CD14-positive monocyte (primary cell): ENCODE measurements at regions not wholly inside any gene's neighbourhood (a gene's known extent, or its start where the extent isn't known, plus 50 kb on each side); places are given as distances from the start of the nearest gene placed in this dataset.

Source experiments
- DNase-seq, 3 donors: peaks; one replicate each; pipeline ENCODE4 v3.0.0-alpha.2; 2011 to 2022
- H2AFZ ChIP-seq: 2 replicates; pipeline ENCODE4 v1.6.0; 2012; ENCODE audit warnings: mild to moderate bottlenecking, low read depth, low read length, inconsistent platforms; ENCODE audit not compliant: insufficient read depth, poor library complexity, severe bottlenecking
- H3K27ac ChIP-seq, 2 donors: 1 replicate in 1 of 2; 2 replicates in 1 of 2; pipeline ENCODE4 v1.5.1; 2012 to 2013; ENCODE audit warnings: low read length in 2 of 2, control low read depth in 1 of 2, inconsistent platforms in 1 of 2, low read depth in 1 of 2, mild to moderate bottlenecking in 1 of 2
- H3K27me3 ChIP-seq, 2 donors: one replicate each; pipeline versions ENCODE4 v1.6.0 to v1.6.1; 2011 to 2013; ENCODE audit warnings: low read length in 2 of 2; ENCODE audit not compliant: control insufficient read depth in 2 of 2, insufficient read depth in 2 of 2
- H3K36me3 ChIP-seq, 2 donors: replicated peaks in 1 of 2; 1 replicate in 1 of 2; 2 replicates in 1 of 2; pipeline versions ENCODE4 v1.5.1 to v1.6.1; 2012 to 2013; ENCODE audit warnings: low read length in 2 of 2, control low read depth in 1 of 2, inconsistent platforms in 1 of 2, mild to moderate bottlenecking in 1 of 2; ENCODE audit not compliant: insufficient read depth in 2 of 2, control insufficient read depth in 1 of 2
- H3K4me1 ChIP-seq, 2 donors: 1 replicate in 1 of 2; 2 replicates in 1 of 2; pipeline versions ENCODE4 v1.5.1 to v1.6.1; 2012 to 2013; ENCODE audit warnings: low read length in 2 of 2, control low read depth in 1 of 2, inconsistent platforms in 1 of 2, mild to moderate bottlenecking in 1 of 2, moderate library complexity in 1 of 2; ENCODE audit not compliant: insufficient read depth in 2 of 2, control insufficient read depth in 1 of 2
- H3K4me2 ChIP-seq: replicated peaks from 2 replicates; pipeline ENCODE3; 2012; ENCODE audit warnings: low read length, moderate library complexity, mild to moderate bottlenecking; ENCODE audit not compliant: poor library complexity, severe bottlenecking; ENCODE audit errors: extremely low read depth
- H3K4me3 ChIP-seq, 3 experiments: fragments of 200-600 bp in 1 of 3; sonication (generic) in 1 of 3; replicated peaks in 1 of 3; 1 replicate in 2 of 3; 2 replicates in 1 of 3; pipeline ENCODE4 v1.5.1; 2011 to 2013; ENCODE audit warnings: low read length in 3 of 3, mild to moderate bottlenecking in 3 of 3, control low read depth in 2 of 3, low read depth in 2 of 3, inconsistent platforms in 1 of 3, moderate library complexity in 1 of 3
- H3K79me2 ChIP-seq: 2 replicates; pipeline ENCODE4 v1.6.0; 2012; ENCODE audit warnings: mild to moderate bottlenecking, control low read depth, inconsistent platforms, low read length, moderate library complexity; ENCODE audit not compliant: insufficient read depth
- H3K9ac ChIP-seq: 2 replicates; pipeline ENCODE4 v1.6.0; 2017; ENCODE audit warnings: low read length, mild to moderate bottlenecking; ENCODE audit not compliant: insufficient read depth, poor library complexity, severe bottlenecking
- H3K9me3 ChIP-seq, 2 donors: replicated peaks in 1 of 2; 1 replicate in 1 of 2; 2 replicates in 1 of 2; pipeline versions ENCODE4 v1.5.1 to v1.6.1; 2012 to 2013; ENCODE audit warnings: low read length in 2 of 2, control low read depth in 1 of 2; ENCODE audit not compliant: control insufficient read depth in 1 of 2, insufficient read depth in 1 of 2
- H4K20me1 ChIP-seq: 2 replicates; pipeline ENCODE4 v1.6.0; 2012; ENCODE audit warnings: mild to moderate bottlenecking, low read length, control low read depth, moderate library complexity; ENCODE audit not compliant: insufficient read depth
- H3K27ac Mint-ChIP-seq, 7 donors: one replicate each; pipeline ENCODE4 v1.8.0; 2020; ENCODE audit warnings: mild to moderate bottlenecking in 7 of 7, mixed read lengths in 7 of 7, moderate library complexity in 6 of 7, inconsistent platforms in 2 of 7
- H3K27me3 Mint-ChIP-seq, 3 donors: one replicate each; pipeline ENCODE4 v1.8.0; 2021 to 2022; ENCODE audit warnings: low read depth in 3 of 3, mild to moderate bottlenecking in 3 of 3, mixed read lengths in 3 of 3, moderate library complexity in 3 of 3, inconsistent platforms in 1 of 3
- H3K36me3 Mint-ChIP-seq, 2 donors: one replicate each; pipeline ENCODE4 v1.8.0; 2020; ENCODE audit warnings: mixed read lengths in 2 of 2, inconsistent platforms in 1 of 2, mild to moderate bottlenecking in 1 of 2
- H3K4me1 Mint-ChIP-seq: one replicate; pipeline ENCODE4 v1.8.0; 2020; ENCODE audit warnings: mild to moderate bottlenecking, mixed read lengths
- H3K4me3 Mint-ChIP-seq, 2 donors: one replicate each; pipeline ENCODE4 v1.8.0; 2020; ENCODE audit warnings: mild to moderate bottlenecking in 2 of 2, mixed read lengths in 2 of 2, moderate library complexity in 1 of 2
- H3K9me3 Mint-ChIP-seq, 7 donors: one replicate each; pipeline ENCODE4 v1.8.0; 2020 to 2022; ENCODE audit warnings: mixed read lengths in 7 of 7, mild to moderate bottlenecking in 6 of 7, moderate library complexity in 6 of 7, inconsistent platforms in 2 of 7
- WGBS: methylation state at CpG from one replicate; pipeline ENCODE4 v1.1.5; 2013; ENCODE audit warnings: missing lambda C conversion rate; ENCODE audit not compliant: insufficient coverage; 5-methylcytosine and 5-hydroxymethylcytosine counted together
- intact Hi-C, 2 donors: fragments of 100-400 bp; cut with micrococcal nuclease; formaldehyde crosslinking; loops; one replicate each; pipeline versions ENCODE4 v1.15.0 to v1.15.1; 2023
- TF ChIP-seq, protein P1 (sequence below): fragments of 200-600 bp; IDR thresholded peaks from one replicate; pipeline ENCODE4 v1.8.0; 2022; ENCODE audit warnings: antibody characterized with exemption, mild to moderate bottlenecking

- Histone ChIP-seq H3K9ac (no peak overlapping the region), H3K36me3 (no peaks in the 10 kb centered on the region), H3K27ac (no peak overlapping the region), H4K20me1 (no peaks in the 10 kb centered on the region), H3K27me3 (no peaks in the 10 kb centered on the region), H2AFZ (no peak overlapping the region), H3K4me1 (no peaks in the 10 kb centered on the region), H3K4me3 (no peak overlapping the region), H3K4me2 (no peak overlapping the region), H3K79me2 (no peaks in the 10 kb centered on the region), H3K9me3 (peaks cover 0 to under 1% of the 10 kb centered on the region in 2 donors)
- no peak overlapping the region for H3K27ac Mint-ChIP-seq
- no peaks in the 10 kb centered on the region for H3K36me3 Mint-ChIP-seq
- intact Hi-C loops = no loop called here
- TF ChIP-seq, protein P1, sequence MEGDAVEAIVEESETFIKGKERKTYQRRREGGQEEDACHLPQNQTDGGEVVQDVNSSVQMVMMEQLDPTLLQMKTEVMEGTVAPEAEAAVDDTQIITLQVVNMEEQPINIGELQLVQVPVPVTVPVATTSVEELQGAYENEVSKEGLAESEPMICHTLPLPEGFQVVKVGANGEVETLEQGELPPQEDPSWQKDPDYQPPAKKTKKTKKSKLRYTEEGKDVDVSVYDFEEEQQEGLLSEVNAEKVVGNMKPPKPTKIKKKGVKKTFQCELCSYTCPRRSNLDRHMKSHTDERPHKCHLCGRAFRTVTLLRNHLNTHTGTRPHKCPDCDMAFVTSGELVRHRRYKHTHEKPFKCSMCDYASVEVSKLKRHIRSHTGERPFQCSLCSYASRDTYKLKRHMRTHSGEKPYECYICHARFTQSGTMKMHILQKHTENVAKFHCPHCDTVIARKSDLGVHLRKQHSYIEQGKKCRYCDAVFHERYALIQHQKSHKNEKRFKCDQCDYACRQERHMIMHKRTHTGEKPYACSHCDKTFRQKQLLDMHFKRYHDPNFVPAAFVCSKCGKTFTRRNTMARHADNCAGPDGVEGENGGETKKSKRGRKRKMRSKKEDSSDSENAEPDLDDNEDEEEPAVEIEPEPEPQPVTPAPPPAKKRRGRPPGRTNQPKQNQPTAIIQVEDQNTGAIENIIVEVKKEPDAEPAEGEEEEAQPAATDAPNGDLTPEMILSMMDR = no peak
- H3K4me3 Mint-ChIP-seq = no peak overlapping the region
- no peak for DNase-seq
- H3K27me3 Mint-ChIP-seq = peaks cover 0 to 4% (median 3%) of the 10 kb centered on the region in 3 donors
- WGBS = 89% methylated on average over 7 of the region's 8 CpGs
- H3K9me3 Mint-ChIP-seq = peaks cover 0 to 6% (median 1%) of the 10 kb centered on the region in 7 donors
- no peaks in the 10 kb centered on the region for H3K4me1 Mint-ChIP-seq
Observed at GRCh38 chr2:19728125-19728524, 173.7 kb downstream of the TTC32 start.

GRCh38 chr2:19725392-19725791 is 176.4 kb downstream of the TTC32 start:
- Mint-ChIP-seq H3K27me3 (peaks cover 2 to 5% (median 3%) of the 10 kb centered on the region in 3 donors), H3K36me3 (no peaks in the 10 kb centered on the region), H3K4me1 (no peaks in the 10 kb centered on the region), H3K4me3 (no peak overlapping the region), H3K9me3 (peaks cover 0 to 10% (median 6%) of the 10 kb centered on the region in 7 donors), H3K27ac (no peak overlapping the region)
- no peak overlapping the region for H3K27ac ChIP-seq
- TF ChIP-seq, protein P1 = no peak
- WGBS = no CpG with 5 or more reads among the region's 4 CpGs
- H3K9me3 ChIP-seq = peaks cover 0 to 5% of the 10 kb centered on the region in 2 donors
- no peaks in the 10 kb centered on the region for H3K27me3 ChIP-seq
- no peak overlapping the region for H3K9ac ChIP-seq
- no peaks in the 10 kb centered on the region for H3K36me3 ChIP-seq
- H2AFZ ChIP-seq = no peak overlapping the region
- H3K4me2 ChIP-seq = no peak overlapping the region
- intact Hi-C loops = no loop called here
- no peaks in the 10 kb centered on the region for H4K20me1 ChIP-seq
- DNase-seq = no peak
- H3K79me2 ChIP-seq = no peaks in the 10 kb centered on the region
- no peaks in the 10 kb centered on the region for H3K4me1 ChIP-seq
- no peak overlapping the region for H3K4me3 ChIP-seq
